HG03103 (cell line): ENCODE measurements at regions not wholly inside any gene's neighbourhood (a gene's known extent, or its start where the extent isn't known, plus 50 kb on each side); places are given as distances from the start of the nearest gene placed in this dataset.

Source experiments
- ATAC-seq: cut with Tn5 transposase; IDR thresholded peaks from one replicate; pipeline ENCODE4 v1.9.1; 2021; ENCODE audit warnings: low read depth; ENCODE audit not compliant: unreplicated experiment

GRCh38 chr17:71883258-71883657, 237.6 kb upstream of the SOX9 start:
- no peak for ATAC-seq

- ATAC-seq: no peak
These were observed 237.0 kb upstream of the SOX9 start for GRCh38 chr17:71883845-71884244.

- no peak for ATAC-seq
These were observed 235.2 kb upstream of the SOX9 start for GRCh38 chr17:71885662-71886061.

GRCh38 chr17:71899317-71899716, 221.5 kb upstream of the SOX9 start:
- no peak for ATAC-seq

- ATAC-seq: no peak
These were observed 220.1 kb upstream of the SOX9 start for GRCh38 chr17:71900621-71901229.

- no peak for ATAC-seq
These were observed 217.8 kb upstream of the SOX9 start for GRCh38 chr17:71902894-71903506.

GRCh38 chr17:71905376-71906031, 215.3 kb upstream of the SOX9 start:
- no peak for ATAC-seq

GRCh38 chr17:71909155-71909554, 211.7 kb upstream of the SOX9 start:
- ATAC-seq: no peak

GRCh38 chr17:71910002-71910401, 210.8 kb upstream of the SOX9 start:
- ATAC-seq: no peak

- no peak for ATAC-seq
These were observed 206.8 kb upstream of the SOX9 start for GRCh38 chr17:71914042-71914441.

- ATAC-seq: no peak
These were observed 206.0 kb upstream of the SOX9 start for GRCh38 chr17:71914812-71915211.

- ATAC-seq: no peak
These were observed 203.1 kb upstream of the SOX9 start for GRCh38 chr17:71917715-71918114.

GRCh38 chr17:71919186-71919585, 201.6 kb upstream of the SOX9 start:
- ATAC-seq: no peak

- no peak for ATAC-seq
These were observed 200.9 kb upstream of the SOX9 start for GRCh38 chr17:71919896-71920295.

- no peak for ATAC-seq
These were observed 199.0 kb upstream of the SOX9 start for GRCh38 chr17:71921796-71922195.

- ATAC-seq: no peak
These were observed 198.4 kb upstream of the SOX9 start for GRCh38 chr17:71922439-71922838.

GRCh38 chr17:71926746-71927398, 193.9 kb upstream of the SOX9 start:
- no peak for ATAC-seq

GRCh38 chr17:71933306-71933705, 187.5 kb upstream of the SOX9 start:
- ATAC-seq: no peak

GRCh38 chr17:71934520-71934919, 186.3 kb upstream of the SOX9 start:
- no peak for ATAC-seq

- ATAC-seq: no peak
These were observed 185.5 kb upstream of the SOX9 start for GRCh38 chr17:71935341-71935740.

- ATAC-seq: no peak
These were observed 183.8 kb upstream of the SOX9 start for GRCh38 chr17:71936977-71937376.

GRCh38 chr17:71937914-71938313, 182.9 kb upstream of the SOX9 start:
- ATAC-seq: no peak
